ENCODE measurements at regions not wholly inside any gene's neighbourhood (a gene's known extent, or its start where the extent isn't known, plus 50 kb on each side); places are given as distances from the start of the nearest gene placed in this dataset.
A peak's percentile ranks its signal among the peaks of the same experiment; 100 is the strongest.

GRCh38 chr12:92503029-92503931 is 199.5 kb upstream of the PLEKHG7 start:
- Mint-ChIP-seq H3K27me3 (ENCODE audit: low read depth) (no peaks in the 10 kb centered on the region), H3K4me3 (no peak overlapping the region), H3K27ac (peak overlapping the region; percentile 90), H3K4me1 (ENCODE audit: low read depth) (peaks cover 52% of the 10 kb centered on the region), H3K36me3 (ENCODE audit: low read depth) (no peaks in the 10 kb centered on the region), H3K9me3 (no peaks in the 10 kb centered on the region)
- peak; percentile 77 for DNase-seq
- CTCF ChIA-PET: interaction anchor here (0.6 to 5.5 kb wide), 27 partner anchors 11 to 584 kb away, joined by 3 to 67 read pairs (median 3); no protein-coding TSS in a partner anchor
- intact Hi-C loops (cut with micrococcal nuclease): loop anchor here (1.0 to 5.0 kb wide), 9 partner anchors 33 to 1141 kb away; partner anchors contain the start of gene PLEKHG7

GRCh38 chr12:92502417-92503028 is 200.3 kb upstream of the PLEKHG7 start:
- Mint-ChIP-seq H3K36me3 (ENCODE audit: low read depth) (no peaks in the 10 kb centered on the region), H3K4me1 (ENCODE audit: low read depth) (peaks cover 48% of the 10 kb centered on the region), H3K4me3 (no peak overlapping the region), H3K9me3 (no peaks in the 10 kb centered on the region), H3K27ac (peak overlapping the region; percentile 90), H3K27me3 (ENCODE audit: low read depth) (no peaks in the 10 kb centered on the region)
- CTCF ChIA-PET: interaction anchor here (0.5 to 5.5 kb wide), 27 partner anchors 10 to 583 kb away, joined by 3 to 67 read pairs (median 3); no protein-coding TSS in a partner anchor
- peak; percentile 60 for DNase-seq
- intact Hi-C loops (cut with micrococcal nuclease): loop anchor here (1.0 to 5.0 kb wide), 12 partner anchors 32 to 1140 kb away; partner anchors contain the start of gene PLEKHG7

DNA sequence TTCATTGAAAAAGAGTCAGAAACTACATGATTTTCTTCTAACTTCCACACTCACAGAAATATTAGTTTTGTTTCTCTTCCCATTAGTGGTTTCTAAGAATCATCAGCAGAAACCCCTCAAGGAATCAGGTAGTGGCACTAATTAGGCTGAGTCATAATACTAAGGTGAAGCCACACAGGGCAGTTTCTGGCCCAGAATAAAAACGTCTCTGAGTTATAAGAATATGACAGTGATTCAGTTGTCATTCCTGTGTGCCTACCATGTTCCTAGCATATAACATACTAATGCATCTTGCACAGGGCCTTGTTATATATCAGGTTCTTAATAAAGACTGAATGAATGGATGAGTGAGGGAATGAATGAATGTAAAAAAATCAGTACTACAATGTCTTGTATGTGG is 206.0 kb upstream of the PLEKHG7 start:
- Mint-ChIP-seq H3K4me1 (ENCODE audit: low read depth) (peaks cover 21% of the 10 kb centered on the region), H3K4me3 (no peak overlapping the region), H3K36me3 (ENCODE audit: low read depth) (no peaks in the 10 kb centered on the region), H3K9me3 (no peaks in the 10 kb centered on the region), H3K27me3 (ENCODE audit: low read depth) (no peaks in the 10 kb centered on the region), H3K27ac (no peak overlapping the region)
- intact Hi-C loops (cut with micrococcal nuclease): no loop called here
- CTCF ChIA-PET: no interaction called here
- DNase-seq: no peak

- CTCF ChIA-PET: interaction anchor here (2.1 to 5.2 kb wide), 2 partner anchors 8 to 9 kb away, joined by 7 to 26 read pairs; no protein-coding TSS in a partner anchor
- H3K27me3 Mint-ChIP-seq (ENCODE audit: low read depth): no peaks in the 10 kb centered on the region
- no peak for DNase-seq
- no peaks in the 10 kb centered on the region for H3K36me3 Mint-ChIP-seq (ENCODE audit: low read depth)
- intact Hi-C loops (cut with micrococcal nuclease): no loop called here
- no peak overlapping the region for H3K4me3 Mint-ChIP-seq
- H3K9me3 Mint-ChIP-seq: peaks cover 3% of the 10 kb centered on the region
- peaks cover 21% of the 10 kb centered on the region for H3K4me1 Mint-ChIP-seq (ENCODE audit: low read depth)
- H3K27ac Mint-ChIP-seq: no peak overlapping the region
These were observed 207.7 kb upstream of the PLEKHG7 start for GRCh38 chr12:92495108-92495507.

GRCh38 chr12:92493816-92494215 is 209.0 kb upstream of the PLEKHG7 start:
- intact Hi-C loops (cut with micrococcal nuclease): no loop called here
- H3K27me3 Mint-ChIP-seq (ENCODE audit: low read depth): no peaks in the 10 kb centered on the region
- H3K4me3 Mint-ChIP-seq: no peak overlapping the region
- CTCF ChIA-PET: interaction anchor here (0.8 to 5.2 kb wide), 3 partner anchors 7 to 77 kb away, joined by 3 to 26 read pairs (median 7); no protein-coding TSS in a partner anchor
- H3K9me3 Mint-ChIP-seq: peaks cover 3% of the 10 kb centered on the region
- peaks cover 24% of the 10 kb centered on the region for H3K4me1 Mint-ChIP-seq (ENCODE audit: low read depth)
- DNase-seq: no peak
- no peaks in the 10 kb centered on the region for H3K36me3 Mint-ChIP-seq (ENCODE audit: low read depth)
- no peak overlapping the region for H3K27ac Mint-ChIP-seq

DNA sequence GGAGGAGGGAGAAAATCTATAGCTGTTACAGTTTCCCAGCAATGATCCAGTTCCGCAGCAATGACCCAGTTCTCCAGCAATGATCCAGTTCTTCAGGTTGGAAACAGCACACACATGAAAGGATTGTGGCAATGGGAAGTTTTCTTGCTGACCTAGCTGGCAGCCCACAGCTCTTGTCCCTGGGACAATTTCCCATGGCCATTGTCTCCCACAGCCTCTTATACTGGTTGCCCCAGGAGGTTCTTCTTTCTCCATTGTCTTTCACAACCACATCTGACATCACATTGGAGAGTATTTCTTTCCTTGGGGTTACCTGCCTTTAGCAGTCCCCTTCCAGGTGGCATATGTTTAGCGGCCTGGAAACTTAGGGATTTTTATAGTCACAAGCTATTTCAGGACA is 209.8 kb upstream of the PLEKHG7 start:
- intact Hi-C loops (cut with micrococcal nuclease): no loop called here
- Mint-ChIP-seq H3K36me3 (ENCODE audit: low read depth) (no peaks in the 10 kb centered on the region), H3K4me3 (no peak overlapping the region), H3K27ac (no peak overlapping the region), H3K9me3 (peaks cover 3% of the 10 kb centered on the region), H3K27me3 (ENCODE audit: low read depth) (no peaks in the 10 kb centered on the region), H3K4me1 (ENCODE audit: low read depth) (peaks cover 29% of the 10 kb centered on the region)
- CTCF ChIA-PET: interaction anchor here (0.6 to 5.2 kb wide), 4 partner anchors 10 to 447 kb away, joined by 3 to 26 read pairs (median 4); no protein-coding TSS in a partner anchor
- DNase-seq: no peak

- H3K4me1 Mint-ChIP-seq (ENCODE audit: low read depth): peaks cover 29% of the 10 kb centered on the region
- no peak for DNase-seq
- no peaks in the 10 kb centered on the region for H3K36me3 Mint-ChIP-seq (ENCODE audit: low read depth)
- H3K9me3 Mint-ChIP-seq: peaks cover 3% of the 10 kb centered on the region
- H3K27ac Mint-ChIP-seq: no peak overlapping the region
- H3K27me3 Mint-ChIP-seq (ENCODE audit: low read depth): no peaks in the 10 kb centered on the region
- CTCF ChIA-PET: interaction anchor here (0.9 to 5.2 kb wide), 2 partner anchors 11 to 82 kb away, joined by 3 to 26 read pairs; no protein-coding TSS in a partner anchor
- H3K4me3 Mint-ChIP-seq: no peak overlapping the region
- intact Hi-C loops (cut with micrococcal nuclease): no loop called here
These were observed 210.5 kb upstream of the PLEKHG7 start for GRCh38 chr12:92492291-92492690.

DNA sequence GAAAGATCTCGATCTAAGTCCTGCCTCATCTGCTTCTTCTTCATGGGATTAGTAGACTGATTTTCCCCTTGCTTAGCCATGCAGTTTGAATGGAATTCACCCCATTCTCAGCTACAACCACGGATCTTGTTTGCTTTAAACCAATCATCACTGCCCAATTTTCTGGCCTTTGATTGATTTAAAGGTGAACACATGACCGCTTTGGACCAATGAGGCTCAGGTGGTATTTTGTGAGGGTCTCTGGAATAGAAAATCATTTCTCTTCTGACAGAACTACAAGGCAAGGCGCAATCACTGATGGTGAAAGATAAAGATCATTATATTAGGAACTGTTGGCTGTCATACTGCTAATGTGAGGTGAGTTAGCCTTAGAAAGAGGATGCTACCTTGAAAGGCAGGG is 213.0 kb upstream of the PLEKHG7 start:
- Mint-ChIP-seq H3K4me1 (ENCODE audit: low read depth) (peaks cover 35% of the 10 kb centered on the region), H3K4me3 (no peak overlapping the region), H3K36me3 (ENCODE audit: low read depth) (no peaks in the 10 kb centered on the region), H3K27ac (no peak overlapping the region), H3K9me3 (peaks cover 3% of the 10 kb centered on the region), H3K27me3 (ENCODE audit: low read depth) (no peaks in the 10 kb centered on the region)
- intact Hi-C loops (cut with micrococcal nuclease): no loop called here
- CTCF ChIA-PET: interaction anchor here (0.8 to 1.4 kb wide), 4 partner anchors 11 to 82 kb away, joined by 3 to 6 read pairs (median 4); no protein-coding TSS in a partner anchor
- no peak for DNase-seq

GRCh38 chr12:92488735-92489134 is 214.1 kb upstream of the PLEKHG7 start:
- CTCF ChIA-PET: interaction anchor here (0.6 to 1.3 kb wide), 3 partner anchors 12 to 345 kb away, joined by 3 to 6 read pairs (median 4); no protein-coding TSS in a partner anchor
- H3K27ac Mint-ChIP-seq: no peak overlapping the region

DNA sequence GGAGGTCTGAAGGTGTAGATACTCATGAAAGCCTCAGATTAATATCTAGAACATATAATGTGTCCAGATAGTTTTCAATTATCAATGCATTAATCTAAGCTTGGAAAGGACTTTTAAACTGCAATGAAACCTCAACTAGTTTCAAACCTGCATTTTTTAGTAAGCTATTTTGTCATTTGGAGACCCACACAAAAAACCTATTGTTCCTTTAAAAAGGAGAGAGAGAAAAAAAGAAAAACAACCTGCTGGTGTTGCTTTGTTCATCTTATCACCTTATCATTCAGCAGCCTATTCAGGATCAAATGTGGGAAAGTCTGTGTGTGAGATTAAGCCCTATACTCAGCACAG is 215.7 kb upstream of the PLEKHG7 start:
- Mint-ChIP-seq H3K27ac (no peak overlapping the region), H3K4me1 (ENCODE audit: low read depth) (peaks cover 25% of the 10 kb centered on the region), H3K36me3 (ENCODE audit: low read depth) (no peaks in the 10 kb centered on the region), H3K27me3 (ENCODE audit: low read depth) (no peaks in the 10 kb centered on the region), H3K4me3 (no peak overlapping the region), H3K9me3 (peaks cover 3% of the 10 kb centered on the region)
- no peak for DNase-seq
- CTCF ChIA-PET: interaction anchor here (0.7 to 2.2 kb wide), 5 partner anchors 8 to 190 kb away, joined by 3 to 7 read pairs (median 5); no protein-coding TSS in a partner anchor
- intact Hi-C loops (cut with micrococcal nuclease): no loop called here

More at GRCh38 chr12:92488735-92489134, 214.1 kb upstream of the PLEKHG7 start:
- H3K4me1 Mint-ChIP-seq (ENCODE audit: low read depth): peaks cover 30% of the 10 kb centered on the region
- intact Hi-C loops (cut with micrococcal nuclease): no loop called here
- DNase-seq: no peak
- H3K36me3 Mint-ChIP-seq (ENCODE audit: low read depth): no peaks in the 10 kb centered on the region
- H3K9me3 Mint-ChIP-seq: peaks cover 3% of the 10 kb centered on the region
- no peaks in the 10 kb centered on the region for H3K27me3 Mint-ChIP-seq (ENCODE audit: low read depth)
- no peak overlapping the region for H3K4me3 Mint-ChIP-seq

GRCh38 chr12:92486443-92487137 is 216.2 kb upstream of the PLEKHG7 start:
- Mint-ChIP-seq H3K9me3 (peaks cover under 1% of the 10 kb centered on the region), H3K27ac (no peak overlapping the region), H3K4me3 (no peak overlapping the region), H3K27me3 (ENCODE audit: low read depth) (no peaks in the 10 kb centered on the region), H3K36me3 (ENCODE audit: low read depth) (no peaks in the 10 kb centered on the region), H3K4me1 (ENCODE audit: low read depth) (peaks cover 25% of the 10 kb centered on the region)
- CTCF ChIA-PET: interaction anchor here (0.6 to 2.2 kb wide), 7 partner anchors 8 to 191 kb away, joined by 3 to 7 read pairs (median 4); no protein-coding TSS in a partner anchor
- intact Hi-C loops (cut with micrococcal nuclease): no loop called here
- DNase-seq: no peak

Measured in activated naive CD4-positive, alpha-beta T cell treated with anti-CD3 and anti-CD28 coated beads for 36 hours (primary cell).